ENCODE measurements at regions not wholly inside any gene's neighbourhood (a gene's known extent, or its start where the extent isn't known, plus 50 kb on each side); places are given as distances from the start of the nearest gene placed in this dataset.

- Mint-ChIP-seq H3K27me3 (ENCODE audit: insufficient read depth) (no peaks in the 10 kb centered on the region), H3K4me3 (no peak overlapping the region), H3K27ac (no peak overlapping the region), H3K36me3 (ENCODE audit: low read depth) (no peaks in the 10 kb centered on the region), H3K4me1 (no peaks in the 10 kb centered on the region), H3K9me3 (peaks cover 13% of the 10 kb centered on the region)
- WGBS, 2 experiments (ENCODE audit: insufficient coverage in 1 of 2, insufficient read length in 1 of 2): 85 to 88% methylated on average over 3 to 5 of the region's 5 CpGs
- H3K36me3 ChIP-seq (ENCODE audit: control insufficient read depth, insufficient read depth, low read length): no peaks in the 10 kb centered on the region
- TF ChIP-seq CTCF (conservative IDR thresholded peaks at IDR 0.05): no peak
- H3K9ac ChIP-seq (ENCODE audit: extremely low read depth, low read length, poor library complexity, severe bottlenecking): no peak overlapping the region
- H3K9me3 ChIP-seq (ENCODE audit: control insufficient read depth, low read length): no peaks in the 10 kb centered on the region
- no peaks in the 10 kb centered on the region for H3K4me1 ChIP-seq (ENCODE audit: control insufficient read depth, insufficient read depth, low read length)
- H3K27ac ChIP-seq (ENCODE audit: low read depth, low read length): no peak overlapping the region
- no peak overlapping the region for H3K4me3 ChIP-seq (ENCODE audit: low read length)
- H3K27me3 ChIP-seq (ENCODE audit: control insufficient read depth, insufficient read depth, low read length, poor library complexity, severe bottlenecking): no peaks in the 10 kb centered on the region
- DNase-seq: no peak
Observed at GRCh38 chr1:59218521-59219236, 78.2 kb upstream of the FGGY start.

- peaks cover 8% of the 10 kb centered on the region for H3K4me1 Mint-ChIP-seq
- Histone ChIP-seq H3K36me3 (ENCODE audit: control insufficient read depth, insufficient read depth, low read length) (no peaks in the 10 kb centered on the region), H3K4me1 (ENCODE audit: control insufficient read depth, insufficient read depth, low read length) (no peaks in the 10 kb centered on the region), H3K9me3 (ENCODE audit: control insufficient read depth, low read length) (no peaks in the 10 kb centered on the region), H3K4me3 (ENCODE audit: low read length) (no peak overlapping the region), H3K9ac (ENCODE audit: extremely low read depth, low read length, poor library complexity, severe bottlenecking) (no peak overlapping the region), H3K27me3 (ENCODE audit: control insufficient read depth, insufficient read depth, low read length, poor library complexity, severe bottlenecking) (no peaks in the 10 kb centered on the region), H3K27ac (ENCODE audit: low read depth, low read length) (no peak overlapping the region)
- peaks cover 13% of the 10 kb centered on the region for H3K9me3 Mint-ChIP-seq
- no peak overlapping the region for H3K27ac Mint-ChIP-seq
- WGBS, 2 experiments (ENCODE audit: insufficient coverage in 1 of 2, insufficient read length in 1 of 2): 86 to 90% methylated on average over 2 of the region's 2 CpGs
- TF ChIP-seq CTCF (conservative IDR thresholded peaks at IDR 0.05): no peak
- DNase-seq: no peak
- H3K27me3 Mint-ChIP-seq (ENCODE audit: insufficient read depth): no peaks in the 10 kb centered on the region
- H3K4me3 Mint-ChIP-seq: no peak overlapping the region
- H3K36me3 Mint-ChIP-seq (ENCODE audit: low read depth): no peaks in the 10 kb centered on the region
Observed at GRCh38 chr1:59219916-59220315, 77.0 kb upstream of the FGGY start.

GRCh38 chr1:59220356-59220755 is 76.5 kb upstream of the FGGY start:
- H3K9me3 ChIP-seq (ENCODE audit: control insufficient read depth, low read length): no peaks in the 10 kb centered on the region
- H3K4me3 Mint-ChIP-seq: no peak overlapping the region
- H3K27ac ChIP-seq (ENCODE audit: low read depth, low read length): no peak overlapping the region
- H3K9me3 Mint-ChIP-seq: peaks cover 13% of the 10 kb centered on the region
- H3K4me1 Mint-ChIP-seq: peaks cover 8% of the 10 kb centered on the region
- TF ChIP-seq CTCF (conservative IDR thresholded peaks at IDR 0.05): no peak
- no peaks in the 10 kb centered on the region for H3K36me3 ChIP-seq (ENCODE audit: control insufficient read depth, insufficient read depth, low read length)
- no peak for DNase-seq
- no peaks in the 10 kb centered on the region for H3K36me3 Mint-ChIP-seq (ENCODE audit: low read depth)
- no peaks in the 10 kb centered on the region for H3K27me3 ChIP-seq (ENCODE audit: control insufficient read depth, insufficient read depth, low read length, poor library complexity, severe bottlenecking)
- whole genome bisulfite sequencing, 2 experiments (ENCODE audit: insufficient coverage in 1 of 2, insufficient read length in 1 of 2): 92 to 100% methylated on average over 3 to 5 of the region's 5 CpGs
- no peak overlapping the region for H3K4me3 ChIP-seq (ENCODE audit: low read length)
- no peak overlapping the region for H3K27ac Mint-ChIP-seq
- no peak overlapping the region for H3K9ac ChIP-seq (ENCODE audit: extremely low read depth, low read length, poor library complexity, severe bottlenecking)
- H3K4me1 ChIP-seq (ENCODE audit: control insufficient read depth, insufficient read depth, low read length): no peaks in the 10 kb centered on the region
- no peaks in the 10 kb centered on the region for H3K27me3 Mint-ChIP-seq (ENCODE audit: insufficient read depth)

Data from endodermal cell (in vitro differentiated cells).